ENCODE measurements at regions not wholly inside any gene's neighbourhood (a gene's known extent, or its start where the extent isn't known, plus 50 kb on each side); places are given as distances from the start of the nearest gene placed in this dataset.

DNA sequence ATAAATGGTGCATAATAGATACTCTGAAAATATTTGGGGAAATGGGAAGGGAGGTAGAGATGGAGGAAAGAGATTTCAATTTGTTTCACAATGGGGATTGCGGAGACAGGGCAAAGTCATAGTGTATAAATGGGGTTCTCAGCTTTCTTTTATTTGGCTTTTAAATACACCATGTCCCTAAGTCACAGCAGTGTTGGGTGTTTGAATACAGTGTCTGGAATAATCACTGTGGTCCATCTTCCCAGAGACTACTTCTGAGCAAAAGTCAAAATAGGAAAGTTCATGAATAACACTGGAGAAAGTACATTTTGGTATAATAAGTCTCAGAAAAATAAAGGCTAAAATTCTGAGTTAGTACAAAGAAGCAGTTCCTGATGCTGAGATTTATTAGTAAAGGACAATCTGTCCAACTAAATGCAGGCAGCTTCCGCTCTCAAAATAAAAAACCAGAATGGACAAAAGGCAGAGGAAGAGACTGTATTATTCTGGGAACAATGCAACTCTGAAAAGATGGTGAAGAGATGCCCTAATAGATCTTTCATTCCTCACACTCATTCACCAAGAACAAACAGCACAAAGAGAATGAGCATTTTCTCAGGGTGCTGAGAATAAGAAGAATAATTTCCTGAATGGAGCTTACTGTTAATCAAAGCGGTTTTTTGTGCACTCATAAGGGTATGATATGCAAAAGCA lies 295.4 kb upstream of the PIK3C3 start (continued):
- no peak for TF ChIP-seq CTCF (IDR thresholded peaks at IDR 0.05; ENCODE audit: control extremely low read depth in 1 of 3, insufficient read depth in 1 of 3, low read depth in 1 of 3, low read length in 3 of 3)
- TF ChIP-seq TCF12 (IDR thresholded peaks at IDR 0.05; ENCODE audit: low read depth, low read length), result no peak
- TF ChIP-seq CHD1 (IDR thresholded peaks at IDR 0.05; ENCODE audit: low read depth, low read length), result no peak
- TF ChIP-seq RFX5 (IDR thresholded peaks at IDR 0.05; ENCODE audit: borderline replicate concordance, low read depth, low read length), result no peak
- TF ChIP-seq EZH2 (IDR thresholded peaks at IDR 0.05; ENCODE audit: low read depth, low read length, severe bottlenecking), result no peak

All from H1 (cell line).